HG03432 (cell line): ENCODE measurements at regions not wholly inside any gene's neighbourhood (a gene's known extent, or its start where the extent isn't known, plus 50 kb on each side); places are given as distances from the start of the nearest gene placed in this dataset.
A peak's percentile ranks its signal among the peaks of the same experiment; 100 is the strongest.

Source experiments
- ATAC-seq: cut with Tn5 transposase; IDR thresholded peaks from one replicate; pipeline ENCODE4 v1.9.1; 2021; ENCODE audit warnings: mild to moderate bottlenecking, moderate library complexity; ENCODE audit not compliant: unreplicated experiment

GRCh38 chr14:97336179-97336578, 539.0 kb downstream of the VRK1 start:
- ATAC-seq: no peak

GRCh38 chr14:97336816-97337215, 539.6 kb downstream of the VRK1 start:
- ATAC-seq: no peak

GRCh38 chr14:97337267-97337666, 540.1 kb downstream of the VRK1 start:
- no peak for ATAC-seq

GRCh38 chr14:97337670-97338069, 540.5 kb downstream of the VRK1 start:
- ATAC-seq: no peak

- no peak for ATAC-seq
These were observed 547.5 kb downstream of the VRK1 start for GRCh38 chr14:97344666-97345065.

- no peak for ATAC-seq
These were observed 549.5 kb downstream of the VRK1 start for GRCh38 chr14:97346675-97347074.

GRCh38 chr14:97349463-97349862, 552.3 kb downstream of the VRK1 start:
- no peak for ATAC-seq

GRCh38 chr14:97349946-97350345, 552.8 kb downstream of the VRK1 start:
- ATAC-seq: no peak

GRCh38 chr14:97350415-97350814, 553.2 kb downstream of the VRK1 start:
- no peak for ATAC-seq

GRCh38 chr14:97350894-97351731, 553.9 kb downstream of the VRK1 start:
- ATAC-seq: peak; percentile 47

GRCh38 chr14:97353102-97353501, 555.9 kb downstream of the VRK1 start:
- ATAC-seq: no peak

- ATAC-seq: no peak
These were observed 557.0 kb downstream of the VRK1 start for GRCh38 chr14:97354119-97354722.

GRCh38 chr14:97359341-97359740, 562.2 kb downstream of the VRK1 start:
- ATAC-seq: no peak

- ATAC-seq: no peak
These were observed 564.0 kb downstream of the VRK1 start for GRCh38 chr14:97361181-97361580.

GRCh38 chr14:97361958-97362357, 564.8 kb downstream of the VRK1 start:
- no peak for ATAC-seq

GRCh38 chr14:97366400-97366799, 569.2 kb downstream of the VRK1 start:
- no peak for ATAC-seq

- no peak for ATAC-seq
These were observed 570.1 kb downstream of the VRK1 start for GRCh38 chr14:97367278-97367677.

- ATAC-seq: no peak
These were observed 570.9 kb downstream of the VRK1 start for GRCh38 chr14:97368049-97368448.

GRCh38 chr14:97368900-97369564, 571.9 kb downstream of the VRK1 start:
- no peak for ATAC-seq

GRCh38 chr14:97369901-97370300, 572.7 kb downstream of the VRK1 start:
- no peak for ATAC-seq

GRCh38 chr14:97376310-97376709, 579.1 kb downstream of the VRK1 start:
- ATAC-seq: no peak

GRCh38 chr14:97377550-97377949, 580.4 kb downstream of the VRK1 start:
- ATAC-seq: no peak
